ENCODE measurements at regions not wholly inside any gene's neighbourhood (a gene's known extent, or its start where the extent isn't known, plus 50 kb on each side); places are given as distances from the start of the nearest gene placed in this dataset.

DNA sequence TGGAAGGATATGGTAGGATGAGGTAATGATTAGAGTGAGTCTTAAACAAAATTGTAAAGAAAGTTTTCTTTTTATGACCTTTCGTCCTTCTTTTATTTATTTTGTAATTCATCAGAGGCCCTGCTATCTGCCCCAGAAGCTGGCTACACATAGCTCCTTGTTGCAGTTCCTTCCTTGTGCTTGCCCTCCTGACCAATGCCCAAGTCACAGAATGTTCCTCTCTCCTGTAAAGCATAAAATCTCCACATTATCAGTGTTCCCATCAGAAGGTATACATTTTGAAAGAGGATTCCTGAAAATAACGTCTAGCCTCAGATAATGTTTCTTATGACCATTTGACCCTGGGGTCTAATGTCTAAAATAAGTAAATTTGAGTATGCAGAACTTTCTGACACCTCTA, 78.3 kb downstream of the RND3 start:
- no peak for DNase-seq
- no peak overlapping the region for H3K4me3 ChIP-seq
- H3K36me3 ChIP-seq = no peaks in the 10 kb centered on the region
- no peaks in the 10 kb centered on the region for H3K9me3 ChIP-seq
- TF ChIP-seq, protein P1, sequence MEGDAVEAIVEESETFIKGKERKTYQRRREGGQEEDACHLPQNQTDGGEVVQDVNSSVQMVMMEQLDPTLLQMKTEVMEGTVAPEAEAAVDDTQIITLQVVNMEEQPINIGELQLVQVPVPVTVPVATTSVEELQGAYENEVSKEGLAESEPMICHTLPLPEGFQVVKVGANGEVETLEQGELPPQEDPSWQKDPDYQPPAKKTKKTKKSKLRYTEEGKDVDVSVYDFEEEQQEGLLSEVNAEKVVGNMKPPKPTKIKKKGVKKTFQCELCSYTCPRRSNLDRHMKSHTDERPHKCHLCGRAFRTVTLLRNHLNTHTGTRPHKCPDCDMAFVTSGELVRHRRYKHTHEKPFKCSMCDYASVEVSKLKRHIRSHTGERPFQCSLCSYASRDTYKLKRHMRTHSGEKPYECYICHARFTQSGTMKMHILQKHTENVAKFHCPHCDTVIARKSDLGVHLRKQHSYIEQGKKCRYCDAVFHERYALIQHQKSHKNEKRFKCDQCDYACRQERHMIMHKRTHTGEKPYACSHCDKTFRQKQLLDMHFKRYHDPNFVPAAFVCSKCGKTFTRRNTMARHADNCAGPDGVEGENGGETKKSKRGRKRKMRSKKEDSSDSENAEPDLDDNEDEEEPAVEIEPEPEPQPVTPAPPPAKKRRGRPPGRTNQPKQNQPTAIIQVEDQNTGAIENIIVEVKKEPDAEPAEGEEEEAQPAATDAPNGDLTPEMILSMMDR (IDR thresholded peaks at IDR 0.05 in 8 of 11, conservative IDR thresholded peaks at IDR 0.05 in 3 of 11) = no peak
- TF ChIP-seq POLR2A (IDR thresholded peaks at IDR 0.05) = no peak
- TF ChIP-seq POLR2AphosphoS5 (IDR thresholded peaks at IDR 0.05) = no peak
- intact Hi-C loops (cut with DNase I; ENCODE audit: low total_unique reads) = no loop called here
- 64 to 85% (median 76%) methylated on average over 2 of the region's 2 CpGs for WGBS, 5 donors
- no peak overlapping the region for H3K27ac ChIP-seq
- no peaks in the 10 kb centered on the region for H3K27me3 ChIP-seq (replicated peaks in 1 of 7)
- no peaks in the 10 kb centered on the region for H3K4me1 ChIP-seq

DNA sequence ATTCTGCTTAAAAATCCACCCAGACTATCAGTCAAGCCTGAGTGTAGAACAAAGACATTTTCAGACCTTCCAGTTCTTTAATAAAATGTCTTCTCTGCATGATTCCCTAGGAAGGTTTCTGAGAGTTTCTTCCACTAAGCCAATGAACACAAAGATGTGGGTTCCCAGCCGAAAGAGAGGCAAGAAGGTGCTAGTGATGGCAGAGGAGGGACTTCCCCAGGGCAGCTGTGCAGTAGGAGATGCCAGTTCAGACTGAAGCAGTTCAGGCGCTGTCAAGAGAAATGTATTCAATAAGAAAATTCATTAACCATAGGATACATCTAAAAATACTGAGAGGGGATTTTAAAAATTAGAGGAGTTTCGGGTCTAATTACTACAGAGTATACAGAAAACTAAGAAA, 83.3 kb downstream of the RND3 start:
- Histone ChIP-seq H3K4me3 (peak overlapping the region in 2 of 8 donors; percentile 25 to 35), H3K9me3 (no peaks in the 10 kb centered on the region), H3K27ac (peak overlapping the region in 1 of 8 donors; percentile 6), H3K4me1 (no peaks in the 10 kb centered on the region), H3K36me3 (no peaks in the 10 kb centered on the region), H3K27me3 (replicated peaks in 1 of 7) (no peaks in the 10 kb centered on the region)
- DNase-seq = no peak
- intact Hi-C loops (cut with DNase I; ENCODE audit: low total_unique reads) = no loop called here
- 66 to 86% (median 82%) methylated on average over 3 of the region's 3 CpGs for WGBS, 5 donors
- TF ChIP-seq POLR2AphosphoS5 (IDR thresholded peaks at IDR 0.05) (no peak), POLR2A (IDR thresholded peaks at IDR 0.05) (no peak)
- TF ChIP-seq, protein P1 (IDR thresholded peaks at IDR 0.05 in 8 of 11, conservative IDR thresholded peaks at IDR 0.05 in 3 of 11) = no peak

DNA sequence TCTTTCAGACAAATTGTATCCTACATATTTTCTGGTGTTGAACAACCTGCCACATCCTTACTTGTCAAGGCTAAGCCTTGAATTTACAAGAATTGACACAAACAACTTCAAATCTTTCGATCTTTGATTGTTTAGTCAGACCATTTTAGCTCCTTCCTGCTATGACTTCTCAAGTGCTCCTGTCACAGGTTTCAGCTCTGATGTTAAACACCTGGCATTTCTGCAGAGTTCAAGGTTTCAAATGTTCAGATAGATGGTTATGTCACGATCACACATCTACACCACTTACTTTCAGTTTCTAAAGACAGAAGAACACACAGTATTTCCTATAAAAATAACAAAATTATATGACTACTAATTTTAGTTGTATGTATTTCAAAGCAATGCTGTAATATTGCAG, 84.0 kb downstream of the RND3 start:
- Histone ChIP-seq H3K4me1 (no peaks in the 10 kb centered on the region), H3K9me3 (no peaks in the 10 kb centered on the region), H3K36me3 (no peaks in the 10 kb centered on the region), H3K27me3 (replicated peaks in 1 of 7) (no peaks in the 10 kb centered on the region), H3K27ac (peak overlapping the region in 1 of 8 donors; percentile 6), H3K4me3 (peak overlapping the region in 3 of 8 donors; percentile 3 to 35 (median 25))
- TF ChIP-seq POLR2AphosphoS5 (IDR thresholded peaks at IDR 0.05) (no peak), POLR2A (IDR thresholded peaks at IDR 0.05) (no peak)
- TF ChIP-seq, protein P1 (IDR thresholded peaks at IDR 0.05 in 8 of 11, conservative IDR thresholded peaks at IDR 0.05 in 3 of 11) = no peak
- intact Hi-C loops (cut with DNase I; ENCODE audit: low total_unique reads) = no loop called here
- no peak for DNase-seq
- 34 to 56% (median 42%) methylated on average over 2 of the region's 2 CpGs for WGBS, 5 donors

DNA sequence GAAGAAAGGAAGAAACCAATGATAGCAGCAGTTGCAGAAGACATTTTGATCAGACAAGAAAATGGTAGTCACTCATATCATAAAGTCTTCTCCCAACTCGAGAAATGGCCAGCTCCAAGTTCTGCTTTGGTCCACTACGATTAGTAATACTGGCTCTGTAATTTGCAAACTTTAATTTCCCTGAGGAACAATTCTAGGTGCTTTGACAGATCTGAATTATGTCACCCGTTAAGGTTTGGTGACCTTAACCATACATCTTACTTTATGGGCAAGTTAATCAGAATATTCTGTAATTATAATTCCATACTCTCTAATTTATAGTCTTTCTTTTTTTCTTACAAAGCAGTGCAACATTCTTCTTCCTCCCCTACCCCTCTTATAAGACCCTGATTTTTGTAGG, 84.5 kb downstream of the RND3 start:
- H3K36me3 ChIP-seq = no peaks in the 10 kb centered on the region
- H3K9me3 ChIP-seq = no peaks in the 10 kb centered on the region
- intact Hi-C loops (cut with DNase I; ENCODE audit: low total_unique reads) = no loop called here
- H3K4me3 ChIP-seq = no peak overlapping the region
- TF ChIP-seq POLR2A (IDR thresholded peaks at IDR 0.05) (no peak), POLR2AphosphoS5 (IDR thresholded peaks at IDR 0.05) (no peak)
- TF ChIP-seq, protein P1 (IDR thresholded peaks at IDR 0.05 in 8 of 11, conservative IDR thresholded peaks at IDR 0.05 in 3 of 11) = no peak
- DNase-seq = no peak
- H3K27ac ChIP-seq = no peak overlapping the region
- H3K27me3 ChIP-seq (replicated peaks in 1 of 7) = no peaks in the 10 kb centered on the region
- WGBS, 5 donors = 48 to 77% (median 69%) methylated on average over 3 of the region's 3 CpGs
- no peaks in the 10 kb centered on the region for H3K4me1 ChIP-seq

Data from spleen (tissue), 11 donors.